WTC11 (cell line): ENCODE measurements at regions not wholly inside any gene's neighbourhood (a gene's known extent, or its start where the extent isn't known, plus 50 kb on each side); places are given as distances from the start of the nearest gene placed in this dataset.

Source experiments
- ATAC-seq: fragments of 200-7000 bp; cut with Tn5 transposase; 2 replicates; pipeline ENCODE4 v1.10.0; 2021; ENCODE audit warnings: mild to moderate bottlenecking, moderate library complexity
- CTCF ChIA-PET: fragments of 300-600 bp; sonication (Branson Sonifier 250); formaldehyde crosslinking; loops from one replicate; lab custom pipeline; 2021; ENCODE audit warnings: antibody characterized with exemption; lab: Charles Lee
- POLR2A ChIA-PET: fragments of 350-600 bp; sonication (Branson Sonifier 250); formaldehyde crosslinking; loops from one replicate; lab custom pipeline; 2021; ENCODE audit warnings: antibody characterized with exemption; lab: Charles Lee
- DNase-seq: peaks from one replicate; pipeline ENCODE4 v3.0.0; 2021; ENCODE audit warnings: low spot score
- H3K27ac Mint-ChIP-seq: 2 replicates; pipeline ENCODE4 v1.8.0; 2021; ENCODE audit warnings: mixed read lengths
- H3K27me3 Mint-ChIP-seq: 2 replicates; pipeline ENCODE4 v1.8.0; 2021; ENCODE audit warnings: low read depth, mild to moderate bottlenecking, moderate library complexity, mixed read lengths
- H3K36me3 Mint-ChIP-seq: 2 replicates; pipeline ENCODE4 v1.8.0; 2021; ENCODE audit warnings: mixed read lengths
- H3K4me1 Mint-ChIP-seq: 2 replicates; pipeline ENCODE4 v1.8.0; 2022; ENCODE audit warnings: mixed read lengths
- H3K4me3 Mint-ChIP-seq: 2 replicates; pipeline ENCODE4 v1.8.0; 2021; ENCODE audit warnings: mild to moderate bottlenecking, moderate library complexity, mixed read lengths
- H3K9me3 Mint-ChIP-seq: 2 replicates; pipeline ENCODE4 v1.8.0; 2021; ENCODE audit warnings: mixed read lengths
- AFF4 ChIP-seq: sonication (generic); formaldehyde crosslinking; IDR thresholded peaks from 2 replicates; pipeline ENCODE4 v1.8.1; 2023; ENCODE audit warnings: mild to moderate bottlenecking, missing genetic modification reagents, borderline replicate concordance
- ATF2 ChIP-seq: sonication (generic); formaldehyde crosslinking; IDR thresholded peaks from 2 replicates; pipeline ENCODE4 v1.8.1; 2022; ENCODE audit warnings: low read depth, missing genetic modification reagents, borderline replicate concordance
- ATF6 ChIP-seq: sonication (generic); formaldehyde crosslinking; IDR thresholded peaks from 2 replicates; pipeline ENCODE4 v1.8.1; 2023; ENCODE audit warnings: mild to moderate bottlenecking, missing genetic modification reagents
- CREB1 ChIP-seq: sonication (generic); formaldehyde crosslinking; IDR thresholded peaks from 2 replicates; pipeline ENCODE4 v1.8.0; 2023; ENCODE audit warnings: mild to moderate bottlenecking, missing genetic modification reagents
- FOXJ3 ChIP-seq: sonication (generic); formaldehyde crosslinking; IDR thresholded peaks from 2 replicates; pipeline ENCODE4 v1.9.0; 2021; ENCODE audit warnings: missing genetic modification reagents, mild to moderate bottlenecking, borderline replicate concordance
- FOXP4 ChIP-seq: sonication (generic); formaldehyde crosslinking; IDR thresholded peaks from 2 replicates; pipeline ENCODE4 v1.8.0; 2022; ENCODE audit warnings: mild to moderate bottlenecking, missing genetic modification reagents
- GABPB1 ChIP-seq: sonication (generic); formaldehyde crosslinking; IDR thresholded peaks from 2 replicates; pipeline ENCODE4 v1.8.1; 2023; ENCODE audit warnings: mild to moderate bottlenecking, missing genetic modification reagents
- GTF2I ChIP-seq: fragments of 250-450 bp; sonication (Bioruptor Pico); conservative IDR thresholded peaks from 2 replicates; pipeline ENCODE4 v1.4.0; 2021; ENCODE audit warnings: mild to moderate bottlenecking
- MYBL2 ChIP-seq: sonication (generic); formaldehyde crosslinking; IDR thresholded peaks from 2 replicates; pipeline ENCODE4 v1.8.1; 2023; ENCODE audit warnings: mild to moderate bottlenecking, moderate library complexity, missing genetic modification reagents
- SOX15 ChIP-seq: fragments of 250-450 bp; sonication (Bioruptor Pico); IDR thresholded peaks from 2 replicates; pipeline ENCODE4 v1.9.0; 2021; ENCODE audit warnings: mild to moderate bottlenecking
- SP1 ChIP-seq: sonication (generic); formaldehyde crosslinking; conservative IDR thresholded peaks from 2 replicates; pipeline ENCODE4 v1.8.1; 2022; ENCODE audit warnings: missing genetic modification reagents
- USF2 ChIP-seq: sonication (generic); formaldehyde crosslinking; IDR thresholded peaks from 2 replicates; pipeline ENCODE4 v1.8.1; 2023; ENCODE audit warnings: mild to moderate bottlenecking, missing genetic modification reagents, moderate library complexity
- ZBTB43 ChIP-seq: sonication (generic); formaldehyde crosslinking; IDR thresholded peaks from 2 replicates; pipeline ENCODE4 v1.8.1; 2023; ENCODE audit warnings: mild to moderate bottlenecking, missing genetic modification reagents
- ZMAT4 ChIP-seq: fragments of 250-450 bp; sonication (Bioruptor Pico); IDR thresholded peaks from 2 replicates; pipeline ENCODE4 v1.9.0; 2021; ENCODE audit warnings: mild to moderate bottlenecking
- ZNF138 ChIP-seq: sonication (generic); formaldehyde crosslinking; conservative IDR thresholded peaks from 2 replicates; pipeline ENCODE4 v1.8.1; 2022; ENCODE audit warnings: mild to moderate bottlenecking, moderate library complexity, missing genetic modification reagents
- ZNF263 ChIP-seq: sonication (generic); formaldehyde crosslinking; IDR thresholded peaks from 2 replicates; pipeline ENCODE4 v1.8.1; 2022; ENCODE audit warnings: low read depth, mild to moderate bottlenecking, moderate library complexity, missing genetic modification reagents
- ZNF396 ChIP-seq: fragments of 250-450 bp; sonication (Bioruptor Pico); IDR thresholded peaks from 2 replicates; pipeline ENCODE4 v1.8.0; 2021; ENCODE audit warnings: mild to moderate bottlenecking, moderate library complexity, borderline replicate concordance

- Mint-ChIP-seq H3K36me3 (peaks cover 18% of the 10 kb centered on the region; the same call in 1 of the 2 replicates), H3K4me3 (no peak overlapping the region), H3K4me1 (no peaks in the 10 kb centered on the region), H3K27me3 (no peaks in the 10 kb centered on the region), H3K27ac (no peak overlapping the region), H3K9me3 (peaks cover 43% of the 10 kb centered on the region)
- TF ChIP-seq GABPB1 (CRISPR knock-in tag), result peak; percentile 34; the same call in 1 of the 2 replicates
- no peak for TF ChIP-seq AFF4 (CRISPR knock-in tag)
- no peak for ATAC-seq
- ChIA-PET POLR2A (no interaction called here), CTCF (no interaction called here)
- DNase-seq, result no peak
Observed at GRCh38 chr5:2239201-2239910, 356.6 kb upstream of the IRX4 start.

- no peaks in the 10 kb centered on the region for H3K4me1 Mint-ChIP-seq
- DNase-seq (no peak), ATAC-seq (no peak)
- peaks cover 43% of the 10 kb centered on the region for H3K9me3 Mint-ChIP-seq
- no peaks in the 10 kb centered on the region for H3K27me3 Mint-ChIP-seq
- ChIA-PET POLR2A (no interaction called here), CTCF (no interaction called here)
- H3K36me3 Mint-ChIP-seq, result peaks cover 24% of the 10 kb centered on the region
- no peak overlapping the region for H3K27ac Mint-ChIP-seq
- H3K4me3 Mint-ChIP-seq, result no peak overlapping the region
- TF ChIP-seq USF2 (CRISPR knock-in tag) (no peak), MYBL2 (no peak), FOXJ3 (CRISPR knock-in tag) (no peak), ATF2 (CRISPR knock-in tag) (no peak), AFF4 (CRISPR knock-in tag) (no peak), ZBTB43 (CRISPR knock-in tag) (no peak), FOXP4 (CRISPR knock-in tag) (no peak), SOX15 (CRISPR knock-in tag) (no peak), ATF6 (CRISPR knock-in tag) (no peak), SP1 (CRISPR knock-in tag) (no peak), ZNF263 (CRISPR knock-in tag) (no peak), ZNF396 (CRISPR knock-in tag) (no peak), ZMAT4 (no peak), ZNF138 (CRISPR knock-in tag) (no peak), CREB1 (CRISPR knock-in tag) (no peak), GTF2I (CRISPR knock-in tag) (no peak)
Observed at GRCh38 chr5:2238732-2239131, 356.0 kb upstream of the IRX4 start.
